MM.1S (cell line): ENCODE measurements at regions not wholly inside any gene's neighbourhood (a gene's known extent, or its start where the extent isn't known, plus 50 kb on each side); places are given as distances from the start of the nearest gene placed in this dataset.

Experiments
- DNase-seq: peaks from one replicate; pipeline ENCODE4 v3.0.0-alpha.2; 2015
- H2AFZ ChIP-seq: fragments of 300-600 bp; sonication (generic); 2 replicates; pipeline ENCODE4 v1.6.0; 2016; ENCODE audit warnings: antibody characterized with exemption, low read length
- H3F3A ChIP-seq: fragments of 300-600 bp; sonication (generic); 2 replicates; pipeline ENCODE4 v1.6.1; 2016; ENCODE audit warnings: mild to moderate bottlenecking, antibody characterized with exemption, low read length, moderate library complexity, mixed read lengths; ENCODE audit not compliant: insufficient read depth
- H3K27ac ChIP-seq: fragments of 300-600 bp; sonication (generic); 2 replicates; pipeline ENCODE4 v1.5.1; 2016; ENCODE audit warnings: mild to moderate bottlenecking, low read length
- H3K27me3 ChIP-seq: fragments of 300-600 bp; sonication (generic); replicated peaks from 2 replicates; pipeline ENCODE4 v1.6.0; 2016; ENCODE audit warnings: low read length; ENCODE audit not compliant: insufficient read depth
- H3K36me3 ChIP-seq: fragments of 300-600 bp; sonication (generic); replicated peaks from 2 replicates; pipeline ENCODE4 v1.6.1; 2016; ENCODE audit warnings: mild to moderate bottlenecking, low read length, mixed read lengths; ENCODE audit not compliant: insufficient read depth
- H3K4me1 ChIP-seq: fragments of 300-600 bp; sonication (generic); 2 replicates; pipeline ENCODE4 v1.6.1; 2016; ENCODE audit warnings: low read length, mixed read lengths
- H3K4me2 ChIP-seq: fragments of 300-600 bp; sonication (generic); 2 replicates; pipeline ENCODE4 v1.6.0; 2016; ENCODE audit warnings: low read depth, low read length
- H3K4me3 ChIP-seq: fragments of 300-600 bp; sonication (generic); 2 replicates; pipeline ENCODE4 v1.5.1; 2016; ENCODE audit warnings: low read length, mixed read lengths
- H3K79me2 ChIP-seq: fragments of 300-600 bp; sonication (generic); 2 replicates; pipeline ENCODE4 v1.6.1; 2016; ENCODE audit warnings: mixed run types, low read length, mixed read lengths
- H3K9ac ChIP-seq: fragments of 300-600 bp; sonication (generic); 2 replicates; pipeline ENCODE4 v1.6.1; 2016; ENCODE audit warnings: low read length, mixed read lengths
- H3K9me2 ChIP-seq: fragments of 300-600 bp; sonication (generic); replicated peaks from 2 replicates; pipeline ENCODE4 v1.6.1; 2016; ENCODE audit warnings: mild to moderate bottlenecking, low read length, mixed read lengths; ENCODE audit not compliant: insufficient read depth
- H3K9me3 ChIP-seq: fragments of 300-600 bp; sonication (generic); replicated peaks from 2 replicates; pipeline ENCODE4 v1.6.1; 2016; ENCODE audit warnings: mild to moderate bottlenecking, low read length, mixed read lengths; ENCODE audit not compliant: insufficient read depth
- H4K20me1 ChIP-seq: fragments of 300-600 bp; sonication (generic); 2 replicates; pipeline ENCODE4 v1.6.1; 2016; ENCODE audit warnings: mild to moderate bottlenecking, low read length, moderate library complexity, mixed read lengths; ENCODE audit not compliant: insufficient read depth
- EZH2 ChIP-seq: fragments of 300-600 bp; sonication (generic); optimal IDR thresholded peaks from 2 replicates; pipeline ENCODE3; 2017; ENCODE audit warnings: low read depth, mild to moderate bottlenecking, antibody characterized with exemption, low read length, mixed read lengths
- EZH2phosphoT487 ChIP-seq: fragments of 300-600 bp; sonication (generic); IDR thresholded peaks from 2 replicates; pipeline ENCODE4 v1.6.1; 2018; ENCODE audit warnings: antibody characterized with exemption, low read length
- TF ChIP-seq, protein P1 (sequence below): fragments of 300-600 bp; sonication (generic); IDR thresholded peaks from 2 replicates; pipeline ENCODE4 v1.5.1; 2016; ENCODE audit warnings: antibody characterized with exemption, low read length, mixed read lengths

DNA sequence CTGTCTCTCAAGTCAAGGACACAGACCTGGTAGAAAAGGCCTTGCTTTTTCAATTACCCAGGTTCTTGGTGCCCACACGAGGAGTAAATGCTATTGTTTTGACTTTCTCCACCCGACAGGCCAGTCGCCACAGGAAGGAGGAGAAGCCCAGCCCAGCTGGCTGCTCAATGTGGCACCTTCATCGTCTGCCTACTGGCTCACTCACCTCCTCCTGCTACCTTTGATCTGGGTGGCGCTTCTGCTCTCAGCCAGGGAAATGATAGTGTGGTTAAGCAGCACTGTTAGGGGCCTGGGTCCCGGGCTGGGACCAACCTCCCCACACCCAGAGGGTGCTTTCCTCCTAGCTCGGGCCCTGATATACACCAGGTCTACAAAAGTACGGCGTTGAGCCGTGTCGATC lies 75.0 kb upstream of the FZD10 start:
- Histone ChIP-seq H4K20me1 (no peaks in the 10 kb centered on the region), H2AFZ (no peak overlapping the region), H3K4me2 (no peak overlapping the region), H3K36me3 (no peaks in the 10 kb centered on the region), H3K4me1 (no peaks in the 10 kb centered on the region), H3K27ac (no peak overlapping the region), H3F3A (no peaks in the 10 kb centered on the region), H3K79me2 (no peaks in the 10 kb centered on the region), H3K4me3 (no peak overlapping the region), H3K9ac (no peak overlapping the region), H3K9me3 (no peaks in the 10 kb centered on the region), H3K9me2 (no peaks in the 10 kb centered on the region), H3K27me3 (no peaks in the 10 kb centered on the region)
- no peak for TF ChIP-seq EZH2
- TF ChIP-seq EZH2phosphoT487: no peak
- TF ChIP-seq, protein P1, sequence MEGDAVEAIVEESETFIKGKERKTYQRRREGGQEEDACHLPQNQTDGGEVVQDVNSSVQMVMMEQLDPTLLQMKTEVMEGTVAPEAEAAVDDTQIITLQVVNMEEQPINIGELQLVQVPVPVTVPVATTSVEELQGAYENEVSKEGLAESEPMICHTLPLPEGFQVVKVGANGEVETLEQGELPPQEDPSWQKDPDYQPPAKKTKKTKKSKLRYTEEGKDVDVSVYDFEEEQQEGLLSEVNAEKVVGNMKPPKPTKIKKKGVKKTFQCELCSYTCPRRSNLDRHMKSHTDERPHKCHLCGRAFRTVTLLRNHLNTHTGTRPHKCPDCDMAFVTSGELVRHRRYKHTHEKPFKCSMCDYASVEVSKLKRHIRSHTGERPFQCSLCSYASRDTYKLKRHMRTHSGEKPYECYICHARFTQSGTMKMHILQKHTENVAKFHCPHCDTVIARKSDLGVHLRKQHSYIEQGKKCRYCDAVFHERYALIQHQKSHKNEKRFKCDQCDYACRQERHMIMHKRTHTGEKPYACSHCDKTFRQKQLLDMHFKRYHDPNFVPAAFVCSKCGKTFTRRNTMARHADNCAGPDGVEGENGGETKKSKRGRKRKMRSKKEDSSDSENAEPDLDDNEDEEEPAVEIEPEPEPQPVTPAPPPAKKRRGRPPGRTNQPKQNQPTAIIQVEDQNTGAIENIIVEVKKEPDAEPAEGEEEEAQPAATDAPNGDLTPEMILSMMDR: no peak
- no peak for DNase-seq

DNA sequence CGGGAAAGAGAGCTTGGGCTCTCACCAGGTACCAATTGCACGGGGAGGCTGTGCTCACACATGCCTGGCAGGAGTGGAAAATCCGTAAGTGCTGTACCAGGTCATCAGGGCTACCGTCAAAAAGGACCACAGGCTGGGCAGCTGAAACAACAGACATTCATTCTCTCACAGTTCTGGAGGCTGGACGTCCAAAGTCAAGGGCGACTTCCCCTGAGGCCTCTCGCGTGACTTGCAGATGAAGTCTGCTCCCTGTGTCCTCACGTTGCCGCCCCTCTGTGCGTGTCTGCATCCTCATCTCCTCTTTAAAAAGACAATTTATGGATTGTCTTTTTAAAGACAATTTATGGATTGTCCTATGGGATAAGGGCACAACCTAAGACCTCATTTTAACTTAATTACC lies 73.8 kb upstream of the FZD10 start:
- H3K9me2 ChIP-seq: no peaks in the 10 kb centered on the region
- no peaks in the 10 kb centered on the region for H3F3A ChIP-seq
- H2AFZ ChIP-seq: no peak overlapping the region
- no peak overlapping the region for H3K9ac ChIP-seq
- H3K27ac ChIP-seq: no peak overlapping the region
- H4K20me1 ChIP-seq: no peaks in the 10 kb centered on the region
- H3K4me1 ChIP-seq: no peaks in the 10 kb centered on the region
- H3K27me3 ChIP-seq: no peaks in the 10 kb centered on the region
- H3K4me2 ChIP-seq: no peak overlapping the region
- H3K79me2 ChIP-seq: no peaks in the 10 kb centered on the region
- H3K4me3 ChIP-seq: no peak overlapping the region
- H3K9me3 ChIP-seq: no peaks in the 10 kb centered on the region
- TF ChIP-seq, protein P1: no peak
- TF ChIP-seq EZH2 (no peak), EZH2phosphoT487 (no peak)
- no peaks in the 10 kb centered on the region for H3K36me3 ChIP-seq
- no peak for DNase-seq

DNA sequence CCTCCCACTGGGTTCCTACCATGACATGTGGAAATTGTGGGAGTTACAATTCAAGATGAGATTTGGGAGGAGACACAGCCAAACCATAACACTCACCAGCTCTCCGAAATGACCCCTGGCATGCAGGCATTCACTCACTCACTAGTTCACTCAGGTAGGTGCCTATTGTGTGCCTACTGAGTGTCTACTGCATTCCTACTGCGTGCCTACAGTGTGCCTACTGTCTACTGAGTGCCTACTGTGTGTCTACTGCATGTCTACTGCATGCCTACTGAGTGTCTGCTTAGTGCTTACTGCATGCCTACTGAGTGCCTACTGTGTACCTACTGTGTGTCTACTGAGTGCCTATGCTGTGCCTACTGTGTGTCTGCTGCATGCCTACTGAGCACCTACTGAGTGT lies 71.7 kb upstream of the FZD10 start:
- DNase-seq: no peak
- Histone ChIP-seq H4K20me1 (no peaks in the 10 kb centered on the region), H3K4me1 (no peaks in the 10 kb centered on the region), H3K36me3 (no peaks in the 10 kb centered on the region), H3K27me3 (no peaks in the 10 kb centered on the region), H3K4me2 (no peak overlapping the region), H3F3A (no peaks in the 10 kb centered on the region), H3K79me2 (no peaks in the 10 kb centered on the region), H3K9ac (no peak overlapping the region), H2AFZ (no peak overlapping the region), H3K9me2 (no peaks in the 10 kb centered on the region), H3K9me3 (no peaks in the 10 kb centered on the region), H3K27ac (no peak overlapping the region), H3K4me3 (no peak overlapping the region)
- TF ChIP-seq EZH2: no peak
- TF ChIP-seq, protein P1: no peak
- no peak for TF ChIP-seq EZH2phosphoT487

DNA sequence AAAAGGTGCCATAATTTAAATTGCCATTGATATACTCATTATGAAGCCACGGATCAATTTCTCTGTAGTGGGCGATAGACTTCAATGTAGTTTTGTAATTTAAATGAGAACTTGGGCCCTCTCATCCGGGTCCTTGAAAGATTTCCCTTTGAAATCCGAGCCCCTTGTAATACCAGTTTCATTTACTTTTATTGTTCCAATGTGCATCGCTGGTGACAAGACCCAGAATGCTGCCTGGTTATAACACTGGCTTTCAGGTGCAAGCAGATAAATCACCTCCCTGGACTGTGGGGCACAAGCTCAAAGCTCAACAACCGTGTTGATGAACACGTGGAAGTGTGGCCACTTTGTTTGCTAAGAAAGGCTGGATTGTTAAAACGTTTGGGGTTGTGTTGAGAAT lies 68.9 kb upstream of the FZD10 start:
- Histone ChIP-seq H3K4me2 (no peak overlapping the region), H3K27me3 (no peaks in the 10 kb centered on the region), H3K4me3 (no peak overlapping the region), H3K36me3 (no peaks in the 10 kb centered on the region), H4K20me1 (no peaks in the 10 kb centered on the region), H3F3A (no peaks in the 10 kb centered on the region), H3K4me1 (no peaks in the 10 kb centered on the region), H3K27ac (no peak overlapping the region), H3K79me2 (no peaks in the 10 kb centered on the region), H3K9me2 (no peaks in the 10 kb centered on the region), H3K9me3 (no peaks in the 10 kb centered on the region), H2AFZ (no peak overlapping the region), H3K9ac (no peak overlapping the region)
- no peak for TF ChIP-seq EZH2phosphoT487
- TF ChIP-seq EZH2: no peak
- TF ChIP-seq, protein P1: no peak
- no peak for DNase-seq
